ENCODE measurements at regions not wholly inside any gene's neighbourhood (a gene's known extent, or its start where the extent isn't known, plus 50 kb on each side); places are given as distances from the start of the nearest gene placed in this dataset.

DNA sequence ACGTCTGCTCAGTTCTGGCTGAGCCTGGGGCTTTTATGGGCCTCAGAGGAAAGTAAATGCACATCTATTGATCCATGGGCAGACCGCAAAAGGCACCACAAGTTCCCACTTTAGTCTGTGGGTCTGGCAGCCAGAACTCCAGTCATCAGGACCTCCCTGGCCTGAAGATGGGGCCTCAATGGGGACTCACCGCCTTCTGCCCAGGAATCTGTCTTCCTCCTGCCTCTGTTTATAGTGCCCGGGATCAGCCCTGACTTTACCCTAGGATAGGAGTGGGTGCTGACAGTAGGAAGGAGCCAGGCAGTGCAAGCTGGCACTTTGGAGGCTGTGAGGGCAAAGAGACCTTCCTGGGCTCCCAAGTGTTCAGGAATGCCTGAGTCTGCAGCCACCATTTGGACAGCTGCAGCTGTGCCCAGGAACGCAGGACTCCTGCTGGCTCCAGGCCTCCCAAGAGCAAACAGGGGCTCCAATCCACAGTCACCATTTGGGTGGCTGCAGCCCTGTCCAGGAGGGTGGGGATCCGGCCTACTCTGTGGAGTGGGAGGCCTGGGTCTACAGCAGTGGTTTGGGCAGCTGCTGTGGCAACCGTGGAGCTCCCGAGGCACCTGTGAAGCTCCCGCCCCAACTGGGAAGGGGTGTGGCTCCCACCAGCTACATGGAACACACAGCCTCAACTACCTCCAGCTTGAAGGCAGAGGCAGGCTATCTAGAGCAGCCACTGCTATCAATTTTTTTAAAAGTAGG is 1440.9 kb upstream of the ADGRL3 start:
- TF ChIP-seq NFIC (IDR thresholded peaks at IDR 0.05) = no peak

DNA sequence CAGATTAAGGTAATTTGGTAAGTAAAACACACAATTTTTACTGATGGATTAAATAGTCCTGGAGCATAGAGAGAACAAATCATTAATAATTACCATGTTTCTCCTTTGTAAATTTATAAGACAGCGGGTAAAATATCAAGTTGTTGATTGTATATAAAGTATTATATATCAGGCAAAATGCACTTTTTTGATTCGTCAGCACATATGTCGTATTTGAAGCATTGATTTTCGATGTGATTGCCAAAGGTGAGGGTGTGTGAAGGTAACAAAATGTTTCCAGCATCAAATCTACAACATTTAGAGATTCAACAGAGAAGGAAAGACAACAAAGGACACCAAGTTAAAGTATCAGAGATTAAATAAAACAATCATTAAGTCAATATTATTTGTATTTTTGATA is 1437.8 kb upstream of the ADGRL3 start:
- TF ChIP-seq YY1 (IDR thresholded peaks at IDR 0.05; ENCODE audit: low read depth) (no peak), EGR1 (IDR thresholded peaks at IDR 0.05) (no peak), ZBTB7A (IDR thresholded peaks at IDR 0.05; ENCODE audit: low read depth) (no peak), EP300 (IDR thresholded peaks at IDR 0.05; ENCODE audit: borderline replicate concordance) (no peak), TAF1 (IDR thresholded peaks at IDR 0.05; ENCODE audit: low read depth) (no peak), CREB1 (IDR thresholded peaks at IDR 0.05; ENCODE audit: low read depth) (no peak), TCF12 (IDR thresholded peaks at IDR 0.05; ENCODE audit: low read depth) (no peak), CEBPB (IDR thresholded peaks at IDR 0.05) (no peak), TEAD4 (IDR thresholded peaks at IDR 0.05) (no peak), FOXM1 (IDR thresholded peaks at IDR 0.05; ENCODE audit: borderline replicate concordance, low read depth) (no peak), NFIC (IDR thresholded peaks at IDR 0.05) (no peak), RAD21 (IDR thresholded peaks at IDR 0.05; ENCODE audit: low read depth) (no peak)
- TF ChIP-seq, protein P1, sequence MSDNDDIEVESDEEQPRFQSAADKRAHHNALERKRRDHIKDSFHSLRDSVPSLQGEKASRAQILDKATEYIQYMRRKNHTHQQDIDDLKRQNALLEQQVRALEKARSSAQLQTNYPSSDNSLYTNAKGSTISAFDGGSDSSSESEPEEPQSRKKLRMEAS (IDR thresholded peaks at IDR 0.05) = no peak
- TF ChIP-seq, protein P2, sequence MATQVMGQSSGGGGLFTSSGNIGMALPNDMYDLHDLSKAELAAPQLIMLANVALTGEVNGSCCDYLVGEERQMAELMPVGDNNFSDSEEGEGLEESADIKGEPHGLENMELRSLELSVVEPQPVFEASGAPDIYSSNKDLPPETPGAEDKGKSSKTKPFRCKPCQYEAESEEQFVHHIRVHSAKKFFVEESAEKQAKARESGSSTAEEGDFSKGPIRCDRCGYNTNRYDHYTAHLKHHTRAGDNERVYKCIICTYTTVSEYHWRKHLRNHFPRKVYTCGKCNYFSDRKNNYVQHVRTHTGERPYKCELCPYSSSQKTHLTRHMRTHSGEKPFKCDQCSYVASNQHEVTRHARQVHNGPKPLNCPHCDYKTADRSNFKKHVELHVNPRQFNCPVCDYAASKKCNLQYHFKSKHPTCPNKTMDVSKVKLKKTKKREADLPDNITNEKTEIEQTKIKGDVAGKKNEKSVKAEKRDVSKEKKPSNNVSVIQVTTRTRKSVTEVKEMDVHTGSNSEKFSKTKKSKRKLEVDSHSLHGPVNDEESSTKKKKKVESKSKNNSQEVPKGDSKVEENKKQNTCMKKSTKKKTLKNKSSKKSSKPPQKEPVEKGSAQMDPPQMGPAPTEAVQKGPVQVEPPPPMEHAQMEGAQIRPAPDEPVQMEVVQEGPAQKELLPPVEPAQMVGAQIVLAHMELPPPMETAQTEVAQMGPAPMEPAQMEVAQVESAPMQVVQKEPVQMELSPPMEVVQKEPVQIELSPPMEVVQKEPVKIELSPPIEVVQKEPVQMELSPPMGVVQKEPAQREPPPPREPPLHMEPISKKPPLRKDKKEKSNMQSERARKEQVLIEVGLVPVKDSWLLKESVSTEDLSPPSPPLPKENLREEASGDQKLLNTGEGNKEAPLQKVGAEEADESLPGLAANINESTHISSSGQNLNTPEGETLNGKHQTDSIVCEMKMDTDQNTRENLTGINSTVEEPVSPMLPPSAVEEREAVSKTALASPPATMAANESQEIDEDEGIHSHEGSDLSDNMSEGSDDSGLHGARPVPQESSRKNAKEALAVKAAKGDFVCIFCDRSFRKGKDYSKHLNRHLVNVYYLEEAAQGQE (IDR thresholded peaks at IDR 0.05; ENCODE audit: low read depth) = no peak
- TF ChIP-seq, protein P3, sequence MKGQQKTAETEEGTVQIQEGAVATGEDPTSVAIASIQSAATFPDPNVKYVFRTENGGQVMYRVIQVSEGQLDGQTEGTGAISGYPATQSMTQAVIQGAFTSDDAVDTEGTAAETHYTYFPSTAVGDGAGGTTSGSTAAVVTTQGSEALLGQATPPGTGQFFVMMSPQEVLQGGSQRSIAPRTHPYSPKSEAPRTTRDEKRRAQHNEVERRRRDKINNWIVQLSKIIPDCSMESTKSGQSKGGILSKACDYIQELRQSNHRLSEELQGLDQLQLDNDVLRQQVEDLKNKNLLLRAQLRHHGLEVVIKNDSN (IDR thresholded peaks at IDR 0.05) = no peak

DNA sequence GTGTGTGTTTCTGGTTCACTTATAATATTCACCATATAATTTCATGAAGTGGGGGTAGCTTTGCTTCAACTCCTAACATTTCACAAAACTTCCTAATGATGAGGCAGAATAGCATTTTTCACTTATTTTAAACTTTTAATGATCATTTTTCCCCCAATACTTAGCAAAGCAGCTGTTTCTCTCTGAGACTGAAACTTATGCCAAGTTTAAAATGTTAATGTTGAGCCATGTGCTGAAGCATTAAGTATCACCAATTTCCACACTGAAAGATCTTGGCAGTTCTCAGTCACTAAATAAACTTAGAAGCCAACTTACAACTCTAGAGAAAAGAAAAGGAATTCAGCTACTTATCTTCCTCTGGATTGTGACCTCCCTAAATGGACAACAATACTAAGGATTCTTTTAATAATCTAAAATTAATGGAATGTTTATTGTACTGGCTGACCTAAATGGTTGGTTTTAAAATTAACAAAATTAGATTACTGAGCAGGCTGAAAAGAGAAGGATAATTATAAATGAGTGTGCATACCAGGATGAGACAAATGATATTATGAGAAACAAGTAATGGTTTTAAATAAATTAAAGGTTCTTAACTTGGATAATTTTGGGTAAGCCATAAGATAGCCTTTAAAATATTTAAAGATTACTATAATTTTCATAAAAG is 1429.4 kb upstream of the ADGRL3 start:
- TF ChIP-seq YY1 (IDR thresholded peaks at IDR 0.05; ENCODE audit: low read depth) (no peak), ZBTB7A (IDR thresholded peaks at IDR 0.05; ENCODE audit: low read depth) (no peak), EGR1 (IDR thresholded peaks at IDR 0.05) (no peak), CEBPB (IDR thresholded peaks at IDR 0.05) (no peak), FOXM1 (IDR thresholded peaks at IDR 0.05; ENCODE audit: borderline replicate concordance, low read depth) (no peak), TAF1 (IDR thresholded peaks at IDR 0.05; ENCODE audit: low read depth) (no peak), CREB1 (IDR thresholded peaks at IDR 0.05; ENCODE audit: low read depth) (no peak), NFIC (IDR thresholded peaks at IDR 0.05) (no peak), RAD21 (IDR thresholded peaks at IDR 0.05; ENCODE audit: low read depth) (no peak), TEAD4 (IDR thresholded peaks at IDR 0.05) (no peak)
- TF ChIP-seq, protein P2 (IDR thresholded peaks at IDR 0.05; ENCODE audit: low read depth) = no peak
- TF ChIP-seq, protein P1 (IDR thresholded peaks at IDR 0.05) = no peak
- TF ChIP-seq, protein P3 (IDR thresholded peaks at IDR 0.05) = no peak

DNA sequence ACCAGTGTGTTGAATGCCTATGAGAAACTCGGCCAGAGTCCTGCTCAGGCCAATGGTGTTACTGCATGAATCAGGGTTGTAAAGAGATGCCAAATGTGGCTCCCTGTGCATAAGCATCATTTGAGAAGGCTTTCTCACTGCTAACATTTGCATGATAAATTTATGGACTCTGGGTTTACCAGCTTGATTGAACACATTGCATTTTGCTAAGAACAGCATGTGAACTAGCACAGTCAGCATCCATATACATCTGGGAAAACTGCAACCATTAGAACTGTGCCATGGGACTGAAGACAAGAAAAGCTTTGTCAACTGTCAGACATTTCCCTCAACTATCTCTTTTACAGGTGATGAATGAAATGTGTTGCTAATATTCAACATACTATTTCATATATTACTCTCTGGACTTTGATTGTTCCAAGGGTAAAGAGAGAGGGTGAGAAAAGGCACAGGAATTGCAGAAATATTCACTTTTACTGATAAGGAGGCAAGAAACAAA is 1427.4 kb upstream of the ADGRL3 start:
- no peak for TF ChIP-seq TAF1 (IDR thresholded peaks at IDR 0.05; ENCODE audit: low read depth)
- TF ChIP-seq EGR1 (IDR thresholded peaks at IDR 0.05) = no peak
- TF ChIP-seq, protein P3 (IDR thresholded peaks at IDR 0.05) = no peak
- TF ChIP-seq FOXM1 (IDR thresholded peaks at IDR 0.05; ENCODE audit: borderline replicate concordance, low read depth) = no peak
- TF ChIP-seq CREB1 (IDR thresholded peaks at IDR 0.05; ENCODE audit: low read depth) = no peak
- TF ChIP-seq ZBTB7A (IDR thresholded peaks at IDR 0.05; ENCODE audit: low read depth) = no peak
- no peak for TF ChIP-seq NFIC (IDR thresholded peaks at IDR 0.05)
- TF ChIP-seq YY1 (IDR thresholded peaks at IDR 0.05; ENCODE audit: low read depth) = no peak
- TF ChIP-seq TEAD4 (IDR thresholded peaks at IDR 0.05) = no peak
- no peak for TF ChIP-seq CEBPB (IDR thresholded peaks at IDR 0.05)
- TF ChIP-seq TCF12 (IDR thresholded peaks at IDR 0.05; ENCODE audit: low read depth) = no peak

DNA sequence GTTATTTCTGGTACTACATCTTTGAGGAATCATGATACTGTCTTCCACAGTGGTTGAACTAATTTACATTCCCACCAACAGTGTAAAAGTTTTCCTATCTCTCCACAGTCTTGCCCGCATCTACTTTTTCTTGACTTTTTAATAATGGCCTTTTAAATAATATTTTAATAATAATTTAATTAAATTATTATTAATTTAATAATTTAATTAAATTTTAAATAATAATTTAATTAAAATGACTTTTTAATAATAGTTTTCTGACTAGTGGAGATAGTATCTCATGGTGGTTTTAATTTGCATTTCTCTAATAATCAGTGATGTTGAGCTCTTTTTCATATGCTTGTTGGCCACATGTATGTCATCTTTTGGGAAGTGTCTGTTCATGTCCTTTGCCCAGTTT is 1395.0 kb upstream of the ADGRL3 start:
- no peak for TF ChIP-seq TCF12 (IDR thresholded peaks at IDR 0.05; ENCODE audit: low read depth)
- TF ChIP-seq, protein P2 (IDR thresholded peaks at IDR 0.05; ENCODE audit: low read depth) = no peak
- no peak for TF ChIP-seq EP300 (IDR thresholded peaks at IDR 0.05; ENCODE audit: borderline replicate concordance)
- TF ChIP-seq, protein P3 (IDR thresholded peaks at IDR 0.05) = no peak
- no peak for TF ChIP-seq YY1 (IDR thresholded peaks at IDR 0.05; ENCODE audit: low read depth)
- no peak for TF ChIP-seq TAF1 (IDR thresholded peaks at IDR 0.05; ENCODE audit: low read depth)
- no peak for TF ChIP-seq CEBPB (IDR thresholded peaks at IDR 0.05)
- TF ChIP-seq, protein P1 (IDR thresholded peaks at IDR 0.05) = no peak
- no peak for TF ChIP-seq TEAD4 (IDR thresholded peaks at IDR 0.05)
- TF ChIP-seq FOXM1 (IDR thresholded peaks at IDR 0.05; ENCODE audit: borderline replicate concordance, low read depth) = no peak

Measured in Ishikawa (cell line).